Lower leg skin (tissue), 4 donors: ENCODE measurements at regions not wholly inside any gene's neighbourhood (a gene's known extent, or its start where the extent isn't known, plus 50 kb on each side); places are given as distances from the start of the nearest gene placed in this dataset.

Experiments used
- DNase-seq, 2 donors: peaks; one replicate each; pipeline ENCODE4 v3.0.0-alpha.2; 2019; ENCODE audit warnings: low spot score in 2 of 2
- H3K4me3 ChIP-seq: fragments of 200-600 bp; sonication (generic); 2 replicates; pipeline ENCODE4 v1.5.1; 2017; ENCODE audit warnings: mild to moderate bottlenecking, low read depth; ENCODE audit not compliant: poor library complexity, severe bottlenecking
- POLR2A ChIP-seq, 2 donors: fragments of 450-650 bp; IDR thresholded peaks; one replicate each; pipeline ENCODE4 v1.6.1; 2016 to 2017; ENCODE audit warnings: antibody characterized with exemption in 2 of 2, mild to moderate bottlenecking in 1 of 2, moderate library complexity in 1 of 2
- WGBS, 2 donors: methylation state at CpG; one replicate each; pipeline ENCODE4 v1.1.5; 2018; 5-methylcytosine and 5-hydroxymethylcytosine counted together
- intact Hi-C: fragments of 100-400 bp; cut with DNase I; formaldehyde crosslinking; loops from one replicate; pipeline ENCODE4 v1.15.0; 2023; ENCODE audit warnings: low total_unique reads
- TF ChIP-seq, protein P1 (sequence below), 3 donors: fragments of 450-650 bp; IDR thresholded peaks; one replicate each; pipeline ENCODE4 v1.5.1; 2016; ENCODE audit warnings: antibody characterized with exemption in 3 of 3, mild to moderate bottlenecking in 3 of 3, moderate library complexity in 2 of 3

DNA sequence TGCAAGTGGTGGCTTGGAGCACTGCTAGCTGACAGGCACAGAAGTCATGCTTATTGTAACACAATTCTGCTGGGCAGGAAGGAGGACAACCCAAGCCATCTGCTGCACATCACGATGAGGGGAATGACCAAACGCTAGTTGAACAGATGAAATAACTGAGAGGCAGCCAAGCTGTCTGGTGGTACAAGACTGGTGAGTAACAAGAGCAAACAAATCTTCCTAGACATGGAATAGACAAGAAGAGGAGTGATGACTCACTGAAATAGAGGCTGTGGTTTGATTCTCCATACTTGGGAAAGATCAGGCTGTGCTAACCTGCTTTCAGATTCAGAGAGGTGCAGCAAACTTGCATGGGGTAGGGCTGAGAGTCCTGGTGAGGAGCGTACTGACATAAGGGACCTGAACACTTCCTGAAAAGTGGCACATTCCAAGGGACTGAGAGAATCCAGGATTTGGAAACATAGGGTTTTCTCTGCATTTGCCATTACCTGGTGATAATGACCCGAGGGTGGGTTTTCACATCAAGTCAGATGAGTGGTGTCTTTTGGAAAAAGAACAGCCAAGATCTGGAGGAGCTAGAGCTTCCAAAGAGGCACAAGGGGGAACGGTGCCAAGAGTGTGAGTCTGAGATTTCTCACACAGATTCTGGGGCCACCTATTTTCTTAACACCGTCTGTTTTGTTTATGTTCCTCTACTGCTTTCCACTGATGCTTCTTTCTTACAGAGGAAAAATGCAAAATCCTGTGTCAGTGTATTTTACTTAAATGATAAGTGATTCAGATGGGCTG, 60.0 kb downstream of the PRL start:
- TF ChIP-seq POLR2A (IDR thresholded peaks at IDR 0.05), result no peak
- TF ChIP-seq, protein P1, sequence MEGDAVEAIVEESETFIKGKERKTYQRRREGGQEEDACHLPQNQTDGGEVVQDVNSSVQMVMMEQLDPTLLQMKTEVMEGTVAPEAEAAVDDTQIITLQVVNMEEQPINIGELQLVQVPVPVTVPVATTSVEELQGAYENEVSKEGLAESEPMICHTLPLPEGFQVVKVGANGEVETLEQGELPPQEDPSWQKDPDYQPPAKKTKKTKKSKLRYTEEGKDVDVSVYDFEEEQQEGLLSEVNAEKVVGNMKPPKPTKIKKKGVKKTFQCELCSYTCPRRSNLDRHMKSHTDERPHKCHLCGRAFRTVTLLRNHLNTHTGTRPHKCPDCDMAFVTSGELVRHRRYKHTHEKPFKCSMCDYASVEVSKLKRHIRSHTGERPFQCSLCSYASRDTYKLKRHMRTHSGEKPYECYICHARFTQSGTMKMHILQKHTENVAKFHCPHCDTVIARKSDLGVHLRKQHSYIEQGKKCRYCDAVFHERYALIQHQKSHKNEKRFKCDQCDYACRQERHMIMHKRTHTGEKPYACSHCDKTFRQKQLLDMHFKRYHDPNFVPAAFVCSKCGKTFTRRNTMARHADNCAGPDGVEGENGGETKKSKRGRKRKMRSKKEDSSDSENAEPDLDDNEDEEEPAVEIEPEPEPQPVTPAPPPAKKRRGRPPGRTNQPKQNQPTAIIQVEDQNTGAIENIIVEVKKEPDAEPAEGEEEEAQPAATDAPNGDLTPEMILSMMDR (IDR thresholded peaks at IDR 0.05), result no peak
- H3K4me3 ChIP-seq, result no peak overlapping the region
- DNase-seq, result peak in 1 of 2 donors; percentile 79
- intact Hi-C loops, result no loop called here
- WGBS, 2 donors, result 46 to 54% methylated on average over 6 of the region's 6 CpGs
